ENCODE measurements at regions not wholly inside any gene's neighbourhood (a gene's known extent, or its start where the extent isn't known, plus 50 kb on each side); places are given as distances from the start of the nearest gene placed in this dataset.

GRCh38 chr9:119709431-119709830 is 340.2 kb upstream of the BRINP1 start:
- H3K27ac ChIP-seq, result no peak overlapping the region
- no peak overlapping the region for H3K4me3 ChIP-seq (ENCODE audit: low read depth, low read length)
- no peaks in the 10 kb centered on the region for H3K27me3 ChIP-seq (replicated peaks)
- no peaks in the 10 kb centered on the region for H3K36me3 ChIP-seq (replicated peaks)
- TF ChIP-seq CTCF (IDR thresholded peaks at IDR 0.05; ENCODE audit: low read depth, low read length, missing control alignments), result no peak
- no peak for DNase-seq
- in situ Hi-C loops (cut with HindIII; ENCODE audit: low pct_ligation_motif_present, low sequenced_read_pairs), result no loop called here

GRCh38 chr9:119707228-119707845 is 338.1 kb upstream of the BRINP1 start:
- DNase-seq, result no peak
- H3K4me3 ChIP-seq (ENCODE audit: low read depth, low read length), result no peak overlapping the region
- no peak overlapping the region for H3K27ac ChIP-seq
- H3K36me3 ChIP-seq (replicated peaks), result no peaks in the 10 kb centered on the region
- no peaks in the 10 kb centered on the region for H3K27me3 ChIP-seq (replicated peaks)
- in situ Hi-C loops (cut with HindIII; ENCODE audit: low pct_ligation_motif_present, low sequenced_read_pairs), result no loop called here
- no peak for TF ChIP-seq CTCF (IDR thresholded peaks at IDR 0.05; ENCODE audit: low read depth, low read length, missing control alignments)

- H3K36me3 ChIP-seq (replicated peaks), result no peaks in the 10 kb centered on the region
- in situ Hi-C loops (cut with HindIII; ENCODE audit: low pct_ligation_motif_present, low sequenced_read_pairs), result no loop called here
- no peak overlapping the region for H3K4me3 ChIP-seq (ENCODE audit: low read depth, low read length)
- no peaks in the 10 kb centered on the region for H3K27me3 ChIP-seq (replicated peaks)
- no peak for DNase-seq
- no peak for TF ChIP-seq CTCF (IDR thresholded peaks at IDR 0.05; ENCODE audit: low read depth, low read length, missing control alignments)
- no peak overlapping the region for H3K27ac ChIP-seq
These were observed 332.4 kb upstream of the BRINP1 start for GRCh38 chr9:119701651-119702050.

- Histone ChIP-seq H3K36me3 (replicated peaks) (no peaks in the 10 kb centered on the region), H3K27ac (no peak overlapping the region), H3K4me3 (ENCODE audit: low read depth, low read length) (no peak overlapping the region), H3K27me3 (replicated peaks) (no peaks in the 10 kb centered on the region)
- TF ChIP-seq CTCF (IDR thresholded peaks at IDR 0.05; ENCODE audit: low read depth, low read length, missing control alignments), result no peak
- no peak for DNase-seq
- in situ Hi-C loops (cut with HindIII; ENCODE audit: low pct_ligation_motif_present, low sequenced_read_pairs), result no loop called here
These were observed 329.3 kb upstream of the BRINP1 start for GRCh38 chr9:119698535-119698934.

GRCh38 chr9:119697996-119698395 is 328.8 kb upstream of the BRINP1 start:
- in situ Hi-C loops (cut with HindIII; ENCODE audit: low pct_ligation_motif_present, low sequenced_read_pairs), result no loop called here
- Histone ChIP-seq H3K27me3 (replicated peaks) (no peaks in the 10 kb centered on the region), H3K4me3 (ENCODE audit: low read depth, low read length) (no peak overlapping the region), H3K27ac (no peak overlapping the region), H3K36me3 (replicated peaks) (no peaks in the 10 kb centered on the region)
- no peak for DNase-seq
- no peak for TF ChIP-seq CTCF (IDR thresholded peaks at IDR 0.05; ENCODE audit: low read depth, low read length, missing control alignments)

- in situ Hi-C loops (cut with HindIII; ENCODE audit: low pct_ligation_motif_present, low sequenced_read_pairs), result no loop called here
- Histone ChIP-seq H3K27ac (no peak overlapping the region), H3K27me3 (replicated peaks) (no peaks in the 10 kb centered on the region), H3K36me3 (replicated peaks) (no peaks in the 10 kb centered on the region), H3K4me3 (ENCODE audit: low read depth, low read length) (no peak overlapping the region)
- DNase-seq, result no peak
- no peak for TF ChIP-seq CTCF (IDR thresholded peaks at IDR 0.05; ENCODE audit: low read depth, low read length, missing control alignments)
These were observed 320.6 kb upstream of the BRINP1 start for GRCh38 chr9:119689879-119690278.

Measured in brain microvascular endothelial cell (primary cell).